ENCODE measurements at regions not wholly inside any gene's neighbourhood (a gene's known extent, or its start where the extent isn't known, plus 50 kb on each side); places are given as distances from the start of the nearest gene placed in this dataset.

GRCh38 chr5:89769975-89770374 lies 639.6 kb downstream of the CETN3 start:
- WGBS, 2 donors (ENCODE audit: low coverage in 1 of 2): 70 to 100% methylated on average over 1 to 2 of the region's 2 CpGs
- Histone ChIP-seq H3K4me3 (no peak overlapping the region), H3K4me1 (no peaks in the 10 kb centered on the region)

DNA sequence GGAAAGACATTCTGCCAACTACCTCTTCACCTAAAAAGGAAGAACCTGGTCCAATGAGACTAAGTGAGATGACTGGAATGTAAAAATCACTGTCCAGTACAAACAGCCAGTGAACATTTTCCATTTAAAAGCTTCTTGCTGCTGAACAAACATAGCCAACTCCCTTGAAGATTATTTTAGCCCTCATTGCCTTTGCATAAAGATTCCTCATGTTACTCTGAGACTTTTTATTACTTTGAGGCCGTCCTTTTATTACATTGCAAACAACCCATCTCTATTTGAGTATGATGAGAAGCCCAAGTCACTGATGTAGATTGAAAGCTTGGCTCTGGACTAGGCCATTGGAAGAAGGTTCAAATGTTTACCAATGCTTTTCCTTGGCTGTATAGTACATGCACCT lies 649.8 kb downstream of the CETN3 start:
- no peak overlapping the region for H3K4me3 ChIP-seq
- H3K27me3 ChIP-seq: no peaks in the 10 kb centered on the region
- no peaks in the 10 kb centered on the region for H3K9me3 ChIP-seq
- no peak for TF ChIP-seq POLR2AphosphoS5 (IDR thresholded peaks at IDR 0.05)
- TF ChIP-seq POLR2A (IDR thresholded peaks at IDR 0.05): no peak
- no peak for TF ChIP-seq EP300 (IDR thresholded peaks at IDR 0.05)
- TF ChIP-seq, protein P1, sequence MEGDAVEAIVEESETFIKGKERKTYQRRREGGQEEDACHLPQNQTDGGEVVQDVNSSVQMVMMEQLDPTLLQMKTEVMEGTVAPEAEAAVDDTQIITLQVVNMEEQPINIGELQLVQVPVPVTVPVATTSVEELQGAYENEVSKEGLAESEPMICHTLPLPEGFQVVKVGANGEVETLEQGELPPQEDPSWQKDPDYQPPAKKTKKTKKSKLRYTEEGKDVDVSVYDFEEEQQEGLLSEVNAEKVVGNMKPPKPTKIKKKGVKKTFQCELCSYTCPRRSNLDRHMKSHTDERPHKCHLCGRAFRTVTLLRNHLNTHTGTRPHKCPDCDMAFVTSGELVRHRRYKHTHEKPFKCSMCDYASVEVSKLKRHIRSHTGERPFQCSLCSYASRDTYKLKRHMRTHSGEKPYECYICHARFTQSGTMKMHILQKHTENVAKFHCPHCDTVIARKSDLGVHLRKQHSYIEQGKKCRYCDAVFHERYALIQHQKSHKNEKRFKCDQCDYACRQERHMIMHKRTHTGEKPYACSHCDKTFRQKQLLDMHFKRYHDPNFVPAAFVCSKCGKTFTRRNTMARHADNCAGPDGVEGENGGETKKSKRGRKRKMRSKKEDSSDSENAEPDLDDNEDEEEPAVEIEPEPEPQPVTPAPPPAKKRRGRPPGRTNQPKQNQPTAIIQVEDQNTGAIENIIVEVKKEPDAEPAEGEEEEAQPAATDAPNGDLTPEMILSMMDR (IDR thresholded peaks at IDR 0.05): no peak
- no peaks in the 10 kb centered on the region for H3K36me3 ChIP-seq
- ATAC-seq: no peak
- no peak overlapping the region for H3K27ac ChIP-seq
- H3K4me1 ChIP-seq: peaks cover 0 to 7% (median 0%) of the 10 kb centered on the region in 3 donors
- 64% methylated on average over 1 of the region's 1 CpG; no CpG with 5 or more reads in 1 of the 2 donors for WGBS, 2 donors (ENCODE audit: low coverage in 1 of 2)

More at GRCh38 chr5:89769975-89770374, 639.6 kb downstream of the CETN3 start:
- TF ChIP-seq, protein P1 (IDR thresholded peaks at IDR 0.05): no peak
- no peak for TF ChIP-seq POLR2AphosphoS5 (IDR thresholded peaks at IDR 0.05)
- Histone ChIP-seq H3K9me3 (no peaks in the 10 kb centered on the region), H3K27me3 (no peaks in the 10 kb centered on the region), H3K36me3 (no peaks in the 10 kb centered on the region), H3K27ac (no peak overlapping the region)
- no peak for ATAC-seq

DNA sequence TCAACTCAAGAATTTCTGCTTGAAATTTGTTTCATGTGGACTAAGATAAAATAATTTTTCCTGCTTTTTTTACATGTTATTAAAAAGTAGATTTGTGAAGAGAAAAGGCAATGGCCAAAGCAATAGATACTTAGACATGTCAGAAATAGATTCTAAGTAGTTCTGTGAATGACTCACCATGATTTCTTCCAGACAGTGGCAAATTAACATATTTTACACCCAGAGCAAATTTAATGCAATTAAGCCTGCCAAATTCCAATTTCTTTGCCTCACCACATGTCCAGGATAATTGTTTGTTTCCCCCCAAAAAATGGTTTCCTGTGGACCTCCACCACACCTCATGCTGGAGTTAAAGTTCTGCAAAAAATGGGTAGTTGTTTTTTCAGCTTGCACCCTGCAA lies 651.4 kb downstream of the CETN3 start:
- no peak overlapping the region for H3K27ac ChIP-seq
- H3K4me3 ChIP-seq: no peak overlapping the region
- no peaks in the 10 kb centered on the region for H3K27me3 ChIP-seq
- no peaks in the 10 kb centered on the region for H3K9me3 ChIP-seq
- no peaks in the 10 kb centered on the region for H3K36me3 ChIP-seq
- no peak for ATAC-seq
- no peak for TF ChIP-seq POLR2A (IDR thresholded peaks at IDR 0.05)
- TF ChIP-seq, protein P1 (IDR thresholded peaks at IDR 0.05): no peak
- no peak for TF ChIP-seq EP300 (IDR thresholded peaks at IDR 0.05)
- TF ChIP-seq POLR2AphosphoS5 (IDR thresholded peaks at IDR 0.05): no peak
- H3K4me1 ChIP-seq: peaks cover 0 to 7% (median 0%) of the 10 kb centered on the region in 3 donors

DNA sequence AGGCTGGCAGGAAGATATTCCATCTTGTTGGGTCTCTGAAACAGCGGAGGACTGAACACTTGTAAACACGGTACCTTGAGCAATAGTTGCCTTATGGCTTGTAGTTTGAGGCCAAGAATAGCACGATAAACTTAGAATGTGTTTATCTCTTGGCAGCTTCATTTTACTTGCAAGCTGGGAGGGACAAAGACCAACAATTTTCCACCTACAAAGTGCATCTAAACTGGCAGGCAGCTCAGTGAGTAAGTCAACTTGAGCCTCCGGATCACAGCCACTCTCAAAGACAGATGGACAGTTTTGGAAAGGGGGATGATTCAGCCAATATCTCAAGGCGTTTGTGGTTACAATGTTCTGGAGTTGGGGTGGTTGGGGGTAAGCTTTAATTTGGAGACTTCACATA lies 652.6 kb downstream of the CETN3 start:
- no peak overlapping the region for H3K4me3 ChIP-seq
- no peaks in the 10 kb centered on the region for H3K36me3 ChIP-seq
- 43 to 50% methylated on average over 4 to 5 of the region's 5 CpGs for WGBS, 2 donors (ENCODE audit: low coverage in 1 of 2)
- no peaks in the 10 kb centered on the region for H3K9me3 ChIP-seq
- no peak overlapping the region for H3K27ac ChIP-seq
- TF ChIP-seq, protein P1 (IDR thresholded peaks at IDR 0.05): no peak
- TF ChIP-seq POLR2A (IDR thresholded peaks at IDR 0.05) (no peak), EP300 (IDR thresholded peaks at IDR 0.05) (no peak), POLR2AphosphoS5 (IDR thresholded peaks at IDR 0.05) (peak; percentile 36)
- peaks cover 0 to 7% (median 0%) of the 10 kb centered on the region in 3 donors for H3K4me1 ChIP-seq
- no peaks in the 10 kb centered on the region for H3K27me3 ChIP-seq
- ATAC-seq: no peak

DNA sequence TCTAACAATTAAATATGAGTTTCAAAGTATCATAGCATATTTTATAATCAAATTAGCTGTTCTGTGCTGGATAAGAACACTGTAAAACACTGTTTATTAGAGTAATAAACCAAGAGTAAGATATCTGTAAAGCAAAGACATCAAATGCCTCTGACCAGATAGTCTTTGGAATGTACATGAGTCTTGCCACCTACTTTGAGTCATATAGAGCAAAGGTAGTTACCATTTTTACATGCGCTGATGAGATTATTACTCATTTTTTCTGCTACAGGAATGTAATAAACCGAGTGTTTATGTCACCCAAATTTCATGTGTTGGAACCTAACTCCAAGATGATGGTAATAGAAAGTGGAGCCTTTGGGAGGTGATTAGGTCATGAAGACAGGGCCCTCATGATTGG lies 654.5 kb downstream of the CETN3 start:
- Histone ChIP-seq H3K4me1 (peaks cover 0 to 7% (median 0%) of the 10 kb centered on the region in 3 donors), H3K36me3 (no peaks in the 10 kb centered on the region), H3K27ac (no peak overlapping the region), H3K9me3 (no peaks in the 10 kb centered on the region), H3K27me3 (no peaks in the 10 kb centered on the region), H3K4me3 (no peak overlapping the region)
- TF ChIP-seq, protein P1 (IDR thresholded peaks at IDR 0.05): no peak
- TF ChIP-seq EP300 (IDR thresholded peaks at IDR 0.05) (no peak), POLR2A (IDR thresholded peaks at IDR 0.05) (no peak), POLR2AphosphoS5 (IDR thresholded peaks at IDR 0.05) (no peak)
- ATAC-seq: peak; percentile 22
- 91 to 100% methylated on average over 1 to 2 of the region's 2 CpGs for WGBS, 2 donors (ENCODE audit: low coverage in 1 of 2)
